HepG2 (cell line): ENCODE measurements at regions not wholly inside any gene's neighbourhood (a gene's known extent, or its start where the extent isn't known, plus 50 kb on each side); places are given as distances from the start of the nearest gene placed in this dataset.
"Not testable (repeated sequence)": the region's sequence is repeated elsewhere in the genome, so short reads cannot be mapped to it uniquely, and the experiment has no call there.

Experiments
- ATAC-seq: fragments of 200-7000 bp; cut with Tn5 transposase; 3 replicates; pipeline ENCODE4 v1.9.1; 2020; ENCODE audit warnings: mild to moderate bottlenecking, moderate library complexity
- BruUV-seq: library from RNA; stranded (reverse); fragments of 400-500 nt; replicated peaks from 2 replicates; lab custom pipeline; 2021; lab: Mats Ljungman, UMichigan
- CTCF ChIA-PET: fragments of 300-600 bp; formaldehyde crosslinking; extraction: SDS; loops from one replicate; lab custom pipeline; 2021; ENCODE audit warnings: low total read pairs, inconsistent platforms, low intra/inter-chr PET ratio; lab: Yijun Ruan, JAX
- POLR2A ChIA-PET: fragments of 350-600 bp; sonication (Branson Sonifier 250); formaldehyde crosslinking; loops from one replicate; lab custom pipeline; 2020; ENCODE audit warnings: antibody characterized with exemption, inconsistent platforms; lab: Yijun Ruan, JAX
- DNase-seq: peaks from one replicate; pipeline ENCODE4 v3.0.0-alpha.2; 2015; ENCODE audit warnings: low spot score
- FAIRE-seq: peaks from 3 replicates; lab custom pipeline; 2011; peaks lifted over from hg19 to GRCh38; lab: Jason Lieb, UNC
- H2AFZ ChIP-seq: one replicate; pipeline ENCODE4 v1.6.1; 2011; ENCODE audit warnings: low read length, inconsistent platforms
- H3K27ac ChIP-seq: fragments of 300-600 bp; 3 replicates; pipeline ENCODE4 v1.8.0; 2011; ENCODE audit warnings: mixed run types, mild to moderate bottlenecking, mixed read lengths, low read length, inconsistent platforms; ENCODE audit not compliant: insufficient read depth; ENCODE audit errors: extremely low read length
- H3K27me3 ChIP-seq, 2 experiments: fragments of 200-600 bp in 1 of 2; 2 replicates in 1 of 2; 3 replicates in 1 of 2; pipeline versions ENCODE4 v1.6.0 to v1.8.0; 2011; ENCODE audit warnings: low read length in 2 of 2, mild to moderate bottlenecking in 2 of 2, moderate library complexity in 2 of 2, inconsistent platforms in 1 of 2; ENCODE audit not compliant: insufficient read depth in 2 of 2, control insufficient read depth in 1 of 2
- H3K36me3 ChIP-seq, 2 experiments: fragments of 200-600 bp in 1 of 2; replicated peaks in 1 of 2; 2 replicates in 1 of 2; 3 replicates in 1 of 2; pipeline versions ENCODE4 v1.5.1 to v1.8.0; 2011; ENCODE audit warnings: low read length in 2 of 2, inconsistent platforms in 1 of 2; ENCODE audit not compliant: insufficient read depth in 2 of 2, control insufficient read depth in 1 of 2
- H3K4me1 ChIP-seq: 2 replicates; pipeline ENCODE4 v1.5.1; 2012; ENCODE audit warnings: low read length, inconsistent platforms; ENCODE audit not compliant: insufficient read depth
- H3K4me2 ChIP-seq: 2 replicates; pipeline ENCODE4 v1.6.0; 2011; ENCODE audit warnings: low read depth, low read length, inconsistent platforms
- H3K4me3 ChIP-seq, 3 experiments: fragments of 200-600 bp in 1 of 3; sonication (generic), shearing (Covaris generic) in 1 of 3; replicated peaks in 1 of 3; 2 replicates each; pipeline ENCODE4 v1.5.1; 2011 to 2016; ENCODE audit warnings: low read length in 3 of 3, inconsistent platforms in 2 of 3, low read depth in 2 of 3, mild to moderate bottlenecking in 2 of 3, control low read depth in 1 of 3, mixed read lengths in 1 of 3; ENCODE audit not compliant: insufficient read depth in 1 of 3
- H3K79me2 ChIP-seq: one replicate; pipeline ENCODE4 v1.6.1; 2011; ENCODE audit warnings: low read length, inconsistent platforms; ENCODE audit not compliant: insufficient read depth
- H3K9ac ChIP-seq: 2 replicates; pipeline ENCODE4 v1.6.0; 2011; ENCODE audit warnings: mild to moderate bottlenecking, low read depth, low read length, inconsistent platforms; ENCODE audit not compliant: insufficient read depth
- H3K9me3 ChIP-seq: 2 replicates; pipeline ENCODE4 v1.5.1; 2012; ENCODE audit warnings: mild to moderate bottlenecking, low read length
- H4K20me1 ChIP-seq: 2 replicates; pipeline ENCODE4 v1.6.0; 2011; ENCODE audit warnings: inconsistent platforms, mild to moderate bottlenecking, low read length, moderate library complexity; ENCODE audit not compliant: insufficient read depth
- CTCF ChIP-seq: sonication (generic); formaldehyde crosslinking; IDR thresholded peaks from 2 replicates; pipeline ENCODE4 v1.5.0; 2020; ENCODE audit warnings: mild to moderate bottlenecking, missing genetic modification reagents, moderate library complexity
- ZFP41 ChIP-seq: sonication (generic); formaldehyde crosslinking; IDR thresholded peaks from 2 replicates; pipeline ENCODE4 v1.4.0; 2020; ENCODE audit warnings: mild to moderate bottlenecking, missing genetic modification reagents, borderline replicate concordance
- ZMYM2 ChIP-seq: sonication (generic); formaldehyde crosslinking; IDR thresholded peaks from 2 replicates; pipeline ENCODE4 v1.8.0; 2022; ENCODE audit warnings: mild to moderate bottlenecking, missing genetic modification reagents
- ZNF326 ChIP-seq: sonication (generic); formaldehyde crosslinking; IDR thresholded peaks from 2 replicates; pipeline ENCODE4 v1.4.0; 2020; ENCODE audit warnings: missing genetic modification reagents, borderline replicate concordance
- WGBS: methylation state at CpG from one replicate; pipeline ENCODE4 v1.1.6; 2017; ENCODE audit warnings: low lambda C conversion rate; 5-methylcytosine and 5-hydroxymethylcytosine counted together
- in situ Hi-C: cut with HindIII; loops from 2 replicates; pipeline ENCODE4 v1.10.0; 2017; ENCODE audit warnings: low pct_unique_long_range_greater_than_20kb; ENCODE audit not compliant: extremely low pct_ligation_motif_present
- intact Hi-C: fragments of 100-400 bp; cut with micrococcal nuclease; formaldehyde crosslinking; loops from one replicate; pipeline ENCODE4 v1.10.0; 2022; ENCODE audit not compliant: unreplicated experiment
- TF ChIP-seq, protein P1 (sequence below): sonication (generic); formaldehyde crosslinking; IDR thresholded peaks from 2 replicates; pipeline ENCODE4 v1.4.0; 2020; ENCODE audit warnings: missing genetic modification reagents, borderline replicate concordance

DNA sequence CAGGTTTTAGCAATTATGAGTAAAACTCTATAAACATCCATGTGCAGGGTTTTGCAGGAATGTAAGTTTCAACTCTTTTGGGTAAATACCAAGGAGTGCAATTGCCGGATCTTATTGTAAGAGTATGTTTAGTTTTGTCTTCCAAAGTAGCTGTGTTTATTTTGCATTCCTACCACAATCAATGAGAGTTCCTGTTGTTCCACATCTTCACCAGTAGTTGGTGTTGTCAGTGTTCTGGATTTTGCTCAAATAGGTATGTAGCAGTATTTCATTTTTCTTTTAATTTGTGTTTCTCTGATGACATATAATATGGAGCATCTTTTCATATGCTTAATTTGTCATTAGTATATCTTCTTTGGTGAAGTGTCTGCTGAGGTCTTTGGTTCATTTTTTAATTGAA lies 185.1 kb upstream of the GALNT15 start:
- ATAC-seq (no peak), DNase-seq (no peak), FAIRE-seq (peak; percentile 40)
- Histone ChIP-seq H3K79me2 (no peaks in the 10 kb centered on the region), H3K27me3 (no peaks in the 10 kb centered on the region), H2AFZ (no peak overlapping the region), H3K9ac (no peak overlapping the region), H3K36me3 (no peaks in the 10 kb centered on the region), H4K20me1 (no peaks in the 10 kb centered on the region), H3K9me3 (no peaks in the 10 kb centered on the region; the same call in 1 of the 2 replicates), H3K4me1 (no peaks in the 10 kb centered on the region)
- 43% methylated on average over 1 of the region's 1 CpG for whole genome bisulfite sequencing
- ChIA-PET POLR2A (no interaction called here), CTCF (no interaction called here)
- BruUV-seq, result no TSS peak
- intact Hi-C loops, result no loop called here
- TF ChIP-seq, protein P1, sequence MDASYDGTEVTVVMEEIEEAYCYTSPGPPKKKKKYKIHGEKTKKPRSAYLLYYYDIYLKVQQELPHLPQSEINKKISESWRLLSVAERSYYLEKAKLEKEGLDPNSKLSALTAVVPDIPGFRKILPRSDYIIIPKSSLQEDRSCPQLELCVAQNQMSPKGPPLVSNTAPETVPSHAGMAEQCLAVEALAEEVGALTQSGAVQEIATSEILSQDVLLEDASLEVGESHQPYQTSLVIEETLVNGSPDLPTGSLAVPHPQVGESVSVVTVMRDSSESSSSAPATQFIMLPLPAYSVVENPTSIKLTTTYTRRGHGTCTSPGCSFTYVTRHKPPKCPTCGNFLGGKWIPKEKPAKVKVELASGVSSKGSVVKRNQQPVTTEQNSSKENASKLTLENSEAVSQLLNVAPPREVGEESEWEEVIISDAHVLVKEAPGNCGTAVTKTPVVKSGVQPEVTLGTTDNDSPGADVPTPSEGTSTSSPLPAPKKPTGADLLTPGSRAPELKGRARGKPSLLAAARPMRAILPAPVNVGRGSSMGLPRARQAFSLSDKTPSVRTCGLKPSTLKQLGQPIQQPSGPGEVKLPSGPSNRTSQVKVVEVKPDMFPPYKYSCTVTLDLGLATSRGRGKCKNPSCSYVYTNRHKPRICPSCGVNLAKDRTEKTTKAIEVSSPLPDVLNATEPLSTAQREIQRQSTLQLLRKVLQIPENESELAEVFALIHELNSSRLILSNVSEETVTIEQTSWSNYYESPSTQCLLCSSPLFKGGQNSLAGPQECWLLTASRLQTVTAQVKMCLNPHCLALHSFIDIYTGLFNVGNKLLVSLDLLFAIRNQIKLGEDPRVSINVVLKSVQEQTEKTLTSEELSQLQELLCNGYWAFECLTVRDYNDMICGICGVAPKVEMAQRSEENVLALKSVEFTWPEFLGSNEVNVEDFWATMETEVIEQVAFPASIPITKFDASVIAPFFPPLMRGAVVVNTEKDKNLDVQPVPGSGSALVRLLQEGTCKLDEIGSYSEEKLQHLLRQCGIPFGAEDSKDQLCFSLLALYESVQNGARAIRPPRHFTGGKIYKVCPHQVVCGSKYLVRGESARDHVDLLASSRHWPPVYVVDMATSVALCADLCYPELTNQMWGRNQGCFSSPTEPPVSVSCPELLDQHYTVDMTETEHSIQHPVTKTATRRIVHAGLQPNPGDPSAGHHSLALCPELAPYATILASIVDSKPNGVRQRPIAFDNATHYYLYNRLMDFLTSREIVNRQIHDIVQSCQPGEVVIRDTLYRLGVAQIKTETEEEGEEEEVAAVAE (CRISPR knock-in tag), result no peak
- TF ChIP-seq ZNF326 (CRISPR knock-in tag), result no peak
- TF ChIP-seq ZMYM2, result no peak
- 0 out of 2 replicates have a peak, but pooled peaks have one; percentile 12 for TF ChIP-seq CTCF (CRISPR knock-in tag)
- no peak for TF ChIP-seq ZFP41 (CRISPR knock-in tag)
- TF ChIP-seq, all 625 proteins: peak for 1
- Histone ChIP-seq H3K4me2 (no peak overlapping the region), H3K27ac (no peak overlapping the region), H3K4me3 (no peak overlapping the region)
- in situ Hi-C loops, result no loop called here

DNA sequence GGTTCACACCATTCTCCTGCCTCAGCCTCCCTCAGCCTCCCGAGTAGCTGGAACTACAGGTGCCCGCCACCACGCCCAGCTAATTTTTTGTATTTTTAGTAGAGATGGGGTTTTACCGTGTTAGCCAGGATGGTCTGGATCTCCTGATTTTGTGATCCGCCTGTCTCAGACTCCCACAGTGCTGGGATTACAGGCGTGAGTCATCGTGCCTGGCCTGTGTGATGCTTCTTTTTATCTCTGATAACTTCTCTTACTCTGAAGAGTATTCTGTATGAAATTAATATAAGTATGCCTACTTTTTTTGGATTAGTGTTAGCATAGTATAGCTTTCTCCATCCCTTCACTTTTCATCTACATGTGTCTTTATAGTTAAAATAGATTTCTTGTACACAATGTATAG lies 180.8 kb upstream of the GALNT15 start:
- intact Hi-C loops, H3K4me1 ChIP-seq, H3K4me2 ChIP-seq, ATAC-seq, BruUV-seq, H3K79me2 ChIP-seq, H3K4me3 ChIP-seq, POLR2A ChIA-PET, FAIRE-seq, CTCF ChIA-PET, in situ Hi-C loops, H3K27me3 ChIP-seq, H3K9ac ChIP-seq, H3K27ac ChIP-seq, H3K36me3 ChIP-seq, H2AFZ ChIP-seq, H4K20me1 ChIP-seq, DNase-seq, H3K9me3 ChIP-seq: not testable (repeated sequence)
- WGBS, result 51% methylated on average over 7 of the region's 7 CpGs

- POLR2A ChIA-PET, result not testable (repeated sequence)
These were observed 178.0 kb upstream of the GALNT15 start for GRCh38 chr3:15996496-15996895.

More at GRCh38 chr3:15996496-15996895, 178.0 kb upstream of the GALNT15 start:
- H3K4me3 ChIP-seq, H3K79me2 ChIP-seq, H3K4me1 ChIP-seq, CTCF ChIA-PET, BruUV-seq, H3K27ac ChIP-seq, H3K36me3 ChIP-seq, H3K27me3 ChIP-seq, DNase-seq, ATAC-seq, intact Hi-C loops, H4K20me1 ChIP-seq, H3K9me3 ChIP-seq, in situ Hi-C loops, FAIRE-seq, H3K9ac ChIP-seq, H2AFZ ChIP-seq, H3K4me2 ChIP-seq: not testable (repeated sequence)
- 67% methylated on average over 17 of the region's 17 CpGs for WGBS
